SK-N-SH treated with all-trans-retinoic acid at 6 μM for 48 hours (cell line): ENCODE measurements at regions not wholly inside any gene's neighbourhood (a gene's known extent, or its start where the extent isn't known, plus 50 kb on each side); places are given as distances from the start of the nearest gene placed in this dataset.

ENCODE experiments used
- ATAC-seq: fragments of 200-7000 bp; cut with Tn5 transposase; 3 replicates; pipeline ENCODE4 v1.9.1; 2020; ENCODE audit warnings: mild to moderate bottlenecking, moderate library complexity
- ARNTL ChIP-seq: fragments of 450-650 bp; formaldehyde crosslinking; IDR thresholded peaks from 2 replicates; pipeline ENCODE4 v1.5.0; 2020; ENCODE audit warnings: low read depth, mild to moderate bottlenecking, moderate library complexity, borderline replicate concordance
- BACH2 ChIP-seq: fragments of 250-450 bp; sonication (Bioruptor Pico); IDR thresholded peaks from 2 replicates; pipeline ENCODE4 v1.9.0; 2021; ENCODE audit warnings: mild to moderate bottlenecking, borderline replicate concordance
- CREB5 ChIP-seq: fragments of 250-450 bp; sonication (Bioruptor Pico); IDR thresholded peaks from 2 replicates; pipeline ENCODE4 v1.5.1; 2020; ENCODE audit warnings: low read depth, mild to moderate bottlenecking, moderate library complexity
- CSDC2 ChIP-seq: fragments of 250-450 bp; sonication (Bioruptor Pico); IDR thresholded peaks from 2 replicates; pipeline ENCODE4 v1.5.0; 2020; ENCODE audit warnings: mild to moderate bottlenecking, moderate library complexity
- CSRNP3 ChIP-seq: fragments of 250-450 bp; sonication (Bioruptor Pico); IDR thresholded peaks from 2 replicates; pipeline ENCODE4 v1.5.1; 2021; ENCODE audit warnings: mild to moderate bottlenecking, moderate library complexity
- ESRRG ChIP-seq: fragments of 250-450 bp; sonication (Bioruptor Pico); IDR thresholded peaks from 2 replicates; pipeline ENCODE4 v1.6.1; 2021; ENCODE audit warnings: mild to moderate bottlenecking
- GLIS3 ChIP-seq: fragments of 250-450 bp; sonication (Bioruptor Pico); IDR thresholded peaks from 2 replicates; pipeline ENCODE4 v1.5.0; 2020; ENCODE audit warnings: mild to moderate bottlenecking, moderate library complexity
- ISL1 ChIP-seq: fragments of 250-450 bp; sonication (Bioruptor Pico); IDR thresholded peaks from 2 replicates; pipeline ENCODE4 v2.1.2; 2022; ENCODE audit warnings: mild to moderate bottlenecking, moderate library complexity
- OSR1 ChIP-seq: fragments of 250-450 bp; sonication (Bioruptor Pico); IDR thresholded peaks from 2 replicates; pipeline ENCODE4 v1.8.0; 2022; ENCODE audit warnings: moderate library complexity, mild to moderate bottlenecking, inconsistent platforms
- PATZ1 ChIP-seq: fragments of 250-450 bp; sonication (Bioruptor Pico); IDR thresholded peaks from 2 replicates; pipeline ENCODE4 v1.8.0; 2020; ENCODE audit warnings: mild to moderate bottlenecking, moderate library complexity, borderline replicate concordance
- POU6F1 ChIP-seq: fragments of 250-450 bp; sonication (Bioruptor Pico); IDR thresholded peaks from 2 replicates; pipeline ENCODE4 v1.8.0; 2021; ENCODE audit warnings: low read depth, mild to moderate bottlenecking, moderate library complexity, borderline replicate concordance
- PPARA ChIP-seq: fragments of 250-450 bp; sonication (Bioruptor Pico); IDR thresholded peaks from 2 replicates; pipeline ENCODE4 v1.5.0; 2020; ENCODE audit warnings: mild to moderate bottlenecking, borderline replicate concordance
- RARB ChIP-seq: fragments of 250-450 bp; sonication (Bioruptor Pico); IDR thresholded peaks from 2 replicates; pipeline ENCODE4 v1.8.0; 2021; ENCODE audit warnings: mild to moderate bottlenecking, moderate library complexity
- SNAI2 ChIP-seq: fragments of 250-450 bp; sonication (Bioruptor Pico); IDR thresholded peaks from 2 replicates; pipeline ENCODE4 v1.5.0; 2020; ENCODE audit warnings: mild to moderate bottlenecking, moderate library complexity
- TCF4 ChIP-seq: fragments of 250-450 bp; sonication (Bioruptor Pico); IDR thresholded peaks from 2 replicates; pipeline ENCODE4 v1.8.0; 2021; ENCODE audit warnings: mild to moderate bottlenecking, moderate library complexity, borderline replicate concordance
- TOX ChIP-seq: fragments of 250-450 bp; sonication (Bioruptor Pico); IDR thresholded peaks from 2 replicates; pipeline ENCODE4 v1.8.0; 2021; ENCODE audit warnings: mild to moderate bottlenecking, moderate library complexity, borderline replicate concordance
- TSHZ2 ChIP-seq: fragments of 250-450 bp; sonication (Bioruptor Pico); IDR thresholded peaks from 2 replicates; pipeline ENCODE4 v1.5.0; 2020; ENCODE audit warnings: mild to moderate bottlenecking, moderate library complexity
- ZC3H10 ChIP-seq: fragments of 250-450 bp; sonication (Bioruptor Pico); IDR thresholded peaks from 2 replicates; pipeline ENCODE4 v1.5.1; 2021; ENCODE audit warnings: mild to moderate bottlenecking, moderate library complexity
- ZFP3 ChIP-seq: fragments of 250-450 bp; sonication (Bioruptor Pico); IDR thresholded peaks from 2 replicates; pipeline ENCODE4 v1.5.0; 2020; ENCODE audit warnings: mild to moderate bottlenecking, moderate library complexity
- ZFP30 ChIP-seq: fragments of 450-650 bp; formaldehyde crosslinking; IDR thresholded peaks from 2 replicates; pipeline ENCODE4 v1.5.0; 2022; ENCODE audit warnings: mild to moderate bottlenecking, moderate library complexity
- ZNF565 ChIP-seq: fragments of 450-650 bp; formaldehyde crosslinking; conservative IDR thresholded peaks from 2 replicates; pipeline ENCODE4 v1.5.0; 2020; ENCODE audit warnings: low read depth, mild to moderate bottlenecking, moderate library complexity
- ZNF70 ChIP-seq: fragments of 450-650 bp; formaldehyde crosslinking; IDR thresholded peaks from 2 replicates; pipeline ENCODE4 v1.5.0; 2020; ENCODE audit warnings: mild to moderate bottlenecking, moderate library complexity
- ZNF8 ChIP-seq: fragments of 450-650 bp; formaldehyde crosslinking; IDR thresholded peaks from 2 replicates; pipeline ENCODE4 v1.5.0; 2020; ENCODE audit warnings: mild to moderate bottlenecking, moderate library complexity

GRCh38 chr20:24108581-24108980 lies 120.0 kb upstream of the GGTLC1 start:
- TF ChIP-seq RARB (CRISPR knock-in tag) (no peak), OSR1 (CRISPR knock-in tag) (no peak), ISL1 (CRISPR knock-in tag) (no peak), ZNF70 (CRISPR knock-in tag) (no peak), CREB5 (no peak), CSRNP3 (CRISPR knock-in tag) (no peak), PPARA (no peak), ZNF8 (CRISPR knock-in tag) (no peak), GLIS3 (CRISPR knock-in tag) (no peak)
- ATAC-seq: no peak

GRCh38 chr20:24106801-24107445 lies 118.3 kb upstream of the GGTLC1 start:
- TF ChIP-seq RARB (CRISPR knock-in tag) (no peak), ARNTL (CRISPR knock-in tag) (no peak), GLIS3 (CRISPR knock-in tag) (no peak), CREB5 (no peak), TOX (no peak)
- ATAC-seq: no peak

GRCh38 chr20:24106150-24106800 lies 117.7 kb upstream of the GGTLC1 start:
- ATAC-seq: no peak
- TF ChIP-seq ZNF565 (CRISPR knock-in tag) (no peak), GLIS3 (CRISPR knock-in tag) (no peak), PPARA (no peak), ZFP30 (no peak), ZNF8 (CRISPR knock-in tag) (no peak), ZC3H10 (CRISPR knock-in tag) (no peak), TSHZ2 (CRISPR knock-in tag) (no peak), SNAI2 (CRISPR knock-in tag) (no peak), ZFP3 (CRISPR knock-in tag) (no peak), CSDC2 (CRISPR knock-in tag) (no peak), ISL1 (CRISPR knock-in tag) (no peak), TCF4 (CRISPR knock-in tag) (no peak), ARNTL (CRISPR knock-in tag) (no peak), CREB5 (no peak), TOX (no peak), PATZ1 (CRISPR knock-in tag) (no peak), RARB (CRISPR knock-in tag) (no peak), ESRRG (CRISPR knock-in tag) (no peak), BACH2 (CRISPR knock-in tag) (no peak), POU6F1 (no peak)
